Astrocyte (in vitro differentiated cells and primary cell): ENCODE measurements at regions not wholly inside any gene's neighbourhood (a gene's known extent, or its start where the extent isn't known, plus 50 kb on each side); places are given as distances from the start of the nearest gene placed in this dataset.

ENCODE experiments used
- DNase-seq: peaks from one replicate; pipeline ENCODE4 v3.0.0-alpha.2; 2010; ENCODE audit warnings: low read depth
- FAIRE-seq: peaks from 2 replicates; lab custom pipeline; 2011; peaks lifted over from hg19 to GRCh38; lab: Jason Lieb, UNC
- H2AFZ ChIP-seq: 2 replicates; pipeline ENCODE4 v1.6.0; 2012; ENCODE audit warnings: low read depth, low read length, inconsistent platforms
- H3K27ac ChIP-seq: 2 replicates; pipeline ENCODE4 v1.5.1; 2011; ENCODE audit warnings: low read depth, low read length, inconsistent platforms
- H3K27me3 ChIP-seq: 2 replicates; pipeline ENCODE4 v1.6.0; 2011; ENCODE audit warnings: low read length, inconsistent platforms; ENCODE audit not compliant: insufficient read depth
- H3K36me3 ChIP-seq: 2 replicates; pipeline ENCODE4 v1.5.1; 2011; ENCODE audit warnings: low read length, inconsistent platforms; ENCODE audit not compliant: insufficient read depth
- H3K4me1 ChIP-seq: 2 replicates; pipeline ENCODE4 v1.5.1; 2011; ENCODE audit warnings: low read length, inconsistent platforms; ENCODE audit not compliant: insufficient read depth
- H3K4me2 ChIP-seq: 2 replicates; pipeline ENCODE4 v1.6.0; 2012; ENCODE audit warnings: low read length, inconsistent platforms
- H3K4me3 ChIP-seq: 2 replicates; pipeline ENCODE4 v1.5.1; 2011; ENCODE audit warnings: low read depth, mild to moderate bottlenecking, low read length, inconsistent platforms; ENCODE audit not compliant: insufficient read depth
- H3K79me2 ChIP-seq: 2 replicates; pipeline ENCODE4 v1.6.0; 2012; ENCODE audit warnings: mild to moderate bottlenecking, low read length, inconsistent platforms; ENCODE audit not compliant: insufficient read depth
- H3K9ac ChIP-seq: 2 replicates; pipeline ENCODE4 v1.6.0; 2012; ENCODE audit warnings: mild to moderate bottlenecking, low read length, inconsistent platforms
- H3K9me3 ChIP-seq: 2 replicates; pipeline ENCODE4 v1.5.1; 2012; ENCODE audit warnings: low read depth, mild to moderate bottlenecking, low read length, inconsistent platforms; ENCODE audit not compliant: insufficient read depth
- H4K20me1 ChIP-seq: 2 replicates; pipeline ENCODE4 v1.6.0; 2012; ENCODE audit warnings: low read length, inconsistent platforms; ENCODE audit not compliant: insufficient read depth
- H3K27ac Mint-ChIP-seq: one replicate; pipeline ENCODE4 v1.8.0; 2021; ENCODE audit warnings: mild to moderate bottlenecking, mixed read lengths; ENCODE audit not compliant: unreplicated experiment
- H3K27me3 Mint-ChIP-seq: one replicate; pipeline ENCODE4 v1.8.0; 2021; ENCODE audit warnings: low read depth, mixed read lengths; ENCODE audit not compliant: unreplicated experiment
- H3K36me3 Mint-ChIP-seq: one replicate; pipeline ENCODE4 v1.8.0; 2021; ENCODE audit warnings: low read depth, mixed read lengths; ENCODE audit not compliant: unreplicated experiment
- H3K4me1 Mint-ChIP-seq: one replicate; pipeline ENCODE4 v1.8.0; 2021; ENCODE audit warnings: low read depth, mixed read lengths; ENCODE audit not compliant: unreplicated experiment
- H3K4me3 Mint-ChIP-seq: one replicate; pipeline ENCODE4 v1.8.0; 2021; ENCODE audit warnings: mild to moderate bottlenecking, moderate library complexity, mixed read lengths; ENCODE audit not compliant: unreplicated experiment
- H3K9me3 Mint-ChIP-seq: one replicate; pipeline ENCODE4 v1.8.0; 2021; ENCODE audit warnings: mild to moderate bottlenecking, mixed read lengths; ENCODE audit not compliant: unreplicated experiment
- CTCF ChIP-seq: IDR thresholded peaks from 2 replicates; pipeline ENCODE4 v1.5.1; 2011; ENCODE audit warnings: low read depth, mild to moderate bottlenecking, inconsistent platforms, low read length, moderate library complexity; ENCODE audit not compliant: insufficient read depth
- EZH2 ChIP-seq: IDR thresholded peaks from 2 replicates; pipeline ENCODE4 v1.6.1; 2012; ENCODE audit warnings: mild to moderate bottlenecking, low read length, inconsistent platforms; ENCODE audit not compliant: insufficient read depth

- DNase-seq (no peak), FAIRE-seq (no peak)
- Histone ChIP-seq H4K20me1 (no peaks in the 10 kb centered on the region), H3K27me3 (no peaks in the 10 kb centered on the region), H3K9me3 (no peaks in the 10 kb centered on the region), H3K9ac (no peak overlapping the region), H3K36me3 (no peaks in the 10 kb centered on the region), H3K27ac (no peak overlapping the region), H3K79me2 (no peaks in the 10 kb centered on the region), H3K4me3 (no peak overlapping the region), H2AFZ (no peak overlapping the region), H3K4me1 (no peaks in the 10 kb centered on the region), H3K4me2 (no peak overlapping the region)
- no peak overlapping the region for H3K4me3 Mint-ChIP-seq
- no peaks in the 10 kb centered on the region for H3K9me3 Mint-ChIP-seq
- no peak overlapping the region for H3K27ac Mint-ChIP-seq
- H3K27me3 Mint-ChIP-seq, result peaks cover 16% of the 10 kb centered on the region
- no peaks in the 10 kb centered on the region for H3K36me3 Mint-ChIP-seq
- TF ChIP-seq CTCF (no peak), EZH2 (no peak)
- H3K4me1 Mint-ChIP-seq, result no peaks in the 10 kb centered on the region
These were observed 145.9 kb upstream of the FBXL4 start for GRCh38 chr6:99093456-99094190.

GRCh38 chr6:99092461-99092860 is 144.7 kb upstream of the FBXL4 start:
- Histone ChIP-seq H3K79me2 (no peaks in the 10 kb centered on the region), H4K20me1 (no peaks in the 10 kb centered on the region), H2AFZ (no peak overlapping the region), H3K27ac (no peak overlapping the region), H3K9me3 (no peaks in the 10 kb centered on the region), H3K36me3 (no peaks in the 10 kb centered on the region), H3K4me1 (no peaks in the 10 kb centered on the region), H3K9ac (no peak overlapping the region), H3K4me3 (no peak overlapping the region), H3K27me3 (no peaks in the 10 kb centered on the region), H3K4me2 (no peak overlapping the region)
- FAIRE-seq (no peak), DNase-seq (no peak)
- no peak for TF ChIP-seq EZH2
- no peak for TF ChIP-seq CTCF
- no peak overlapping the region for H3K4me3 Mint-ChIP-seq
- H3K9me3 Mint-ChIP-seq, result no peaks in the 10 kb centered on the region
- H3K27me3 Mint-ChIP-seq, result peaks cover 16% of the 10 kb centered on the region
- no peaks in the 10 kb centered on the region for H3K36me3 Mint-ChIP-seq
- H3K27ac Mint-ChIP-seq, result no peak overlapping the region
- H3K4me1 Mint-ChIP-seq, result no peaks in the 10 kb centered on the region

- no peak overlapping the region for H3K27ac ChIP-seq
- no peak for FAIRE-seq
- no peaks in the 10 kb centered on the region for H3K36me3 Mint-ChIP-seq
- no peaks in the 10 kb centered on the region for H3K79me2 ChIP-seq
- no peaks in the 10 kb centered on the region for H3K9me3 Mint-ChIP-seq
- peaks cover 16% of the 10 kb centered on the region for H3K27me3 Mint-ChIP-seq
- H3K4me3 ChIP-seq, result no peak overlapping the region
- no peaks in the 10 kb centered on the region for H3K4me1 ChIP-seq
- no peak overlapping the region for H3K27ac Mint-ChIP-seq
- H3K4me2 ChIP-seq, result no peak overlapping the region
- TF ChIP-seq EZH2 (no peak), CTCF (no peak)
- H3K4me1 Mint-ChIP-seq, result no peaks in the 10 kb centered on the region
- H3K36me3 ChIP-seq, result no peaks in the 10 kb centered on the region
- no peak overlapping the region for H2AFZ ChIP-seq
- no peaks in the 10 kb centered on the region for H3K27me3 ChIP-seq
- no peak overlapping the region for H3K9ac ChIP-seq
- no peak overlapping the region for H3K4me3 Mint-ChIP-seq
- no peaks in the 10 kb centered on the region for H3K9me3 ChIP-seq
- no peaks in the 10 kb centered on the region for H4K20me1 ChIP-seq
- DNase-seq, result no peak
These were observed 144.2 kb upstream of the FBXL4 start for GRCh38 chr6:99091985-99092384.
